ENCODE measurements at regions not wholly inside any gene's neighbourhood (a gene's known extent, or its start where the extent isn't known, plus 50 kb on each side); places are given as distances from the start of the nearest gene placed in this dataset.
"Not testable (repeated sequence)": the region's sequence is repeated elsewhere in the genome, so short reads cannot be mapped to it uniquely, and the experiment has no call there.

DNA sequence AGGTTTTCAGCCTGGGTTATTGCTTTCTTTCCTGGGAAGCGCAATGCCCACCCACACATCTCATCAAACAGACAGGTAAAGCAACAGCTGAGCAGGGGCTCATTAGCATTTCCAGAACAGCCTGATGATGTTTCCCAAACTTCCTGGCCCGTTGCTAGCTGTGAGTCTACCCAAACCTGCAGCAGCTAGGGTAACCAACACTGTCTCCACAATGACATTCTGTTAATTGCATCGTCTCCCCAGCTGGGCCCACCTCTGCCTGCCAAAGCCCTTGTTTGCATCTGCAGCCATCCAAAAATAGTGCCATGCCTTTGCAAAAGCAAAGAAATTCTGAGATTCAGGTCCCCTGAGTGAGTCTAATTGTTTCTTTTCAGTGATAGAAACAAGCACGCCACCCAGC is 273.0 kb downstream of the MED10 start:
- DNase-seq = no peak

DNA sequence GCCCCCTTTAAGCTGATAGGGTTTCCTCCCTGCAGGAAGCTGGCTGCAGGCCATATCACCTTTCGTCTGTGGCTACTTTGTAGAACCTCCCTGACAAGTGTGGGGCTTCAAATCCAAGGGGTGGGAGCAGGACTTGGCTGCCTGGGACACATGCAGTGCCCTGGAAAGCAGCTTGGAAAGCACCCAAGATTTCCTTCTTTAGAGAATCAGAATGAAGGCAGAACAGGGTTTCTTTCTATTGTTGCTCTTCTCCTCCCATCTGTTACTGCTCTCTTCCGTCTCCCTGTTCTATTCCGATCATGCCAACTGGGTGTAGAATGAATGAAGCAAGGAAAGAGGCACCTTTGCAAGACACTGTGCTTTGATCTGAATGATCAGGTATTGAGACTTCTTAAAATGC is 282.2 kb downstream of the MED10 start:
- DNase-seq = no peak

DNA sequence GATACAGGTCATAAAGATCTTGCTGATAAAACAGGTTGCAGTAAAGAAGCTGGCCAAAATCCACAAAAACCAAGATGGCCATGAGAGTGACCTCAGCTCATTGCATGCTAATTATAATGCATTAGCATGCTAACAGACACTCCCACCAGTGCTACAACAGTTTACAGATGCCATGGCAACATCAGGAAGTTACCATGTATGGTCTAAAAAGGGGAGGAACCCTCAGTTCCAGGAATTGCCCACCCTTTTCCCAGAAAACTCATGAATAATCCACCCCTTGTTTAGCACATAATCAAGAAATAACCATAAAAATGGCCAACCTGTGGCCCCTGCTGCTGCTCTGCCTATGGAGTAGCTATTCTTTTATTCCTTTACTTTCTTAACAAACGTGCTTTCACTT is 284.2 kb downstream of the MED10 start:
- not testable (repeated sequence) for DNase-seq

DNA sequence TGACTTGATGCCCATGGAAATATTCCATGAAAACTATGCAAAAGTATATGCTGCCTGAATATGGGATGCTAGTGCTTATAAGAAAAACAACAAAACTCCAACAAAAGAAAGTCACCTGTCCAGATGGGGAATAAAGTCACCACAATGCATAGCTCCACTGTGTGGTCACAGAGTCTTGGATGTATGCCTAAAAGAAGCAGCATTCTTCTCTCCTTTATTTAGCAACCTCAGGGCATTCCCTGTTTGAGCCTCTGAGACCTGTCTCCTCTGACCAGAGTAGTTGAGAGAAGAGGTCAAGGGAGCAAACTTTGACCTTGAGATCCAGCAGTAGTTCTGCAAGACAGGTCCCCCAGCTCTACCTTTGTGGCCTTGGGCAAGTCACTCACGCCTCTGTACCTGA is 287.5 kb downstream of the MED10 start:
- no peak for DNase-seq

DNA sequence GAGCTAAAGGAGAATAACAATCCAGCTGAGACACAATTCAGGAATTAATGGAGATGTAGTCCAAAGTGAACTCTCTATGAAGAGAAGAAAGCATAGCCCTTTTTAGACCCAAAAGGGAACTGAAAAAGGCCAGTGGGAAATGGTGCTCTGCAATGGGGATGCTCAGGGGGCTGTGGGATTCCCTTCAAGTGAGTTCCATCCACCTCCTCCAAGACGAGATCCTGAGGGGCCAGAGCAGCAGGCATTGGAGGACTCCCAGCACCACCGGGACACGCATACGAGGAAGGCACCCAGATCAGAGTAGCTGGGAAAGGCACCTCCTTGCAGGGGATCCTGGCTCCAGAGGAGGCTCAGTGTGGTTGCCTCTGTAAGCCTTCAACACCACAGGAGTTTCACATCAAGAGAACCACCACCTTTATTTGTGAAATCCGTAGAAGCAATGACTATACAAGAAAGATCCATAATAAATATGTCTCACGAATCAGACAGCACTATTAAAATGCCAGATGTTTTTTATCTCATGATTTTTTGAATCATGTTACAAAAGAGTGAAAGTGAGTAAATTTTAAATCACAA is 288.2 kb downstream of the MED10 start:
- no peak for DNase-seq

DNA sequence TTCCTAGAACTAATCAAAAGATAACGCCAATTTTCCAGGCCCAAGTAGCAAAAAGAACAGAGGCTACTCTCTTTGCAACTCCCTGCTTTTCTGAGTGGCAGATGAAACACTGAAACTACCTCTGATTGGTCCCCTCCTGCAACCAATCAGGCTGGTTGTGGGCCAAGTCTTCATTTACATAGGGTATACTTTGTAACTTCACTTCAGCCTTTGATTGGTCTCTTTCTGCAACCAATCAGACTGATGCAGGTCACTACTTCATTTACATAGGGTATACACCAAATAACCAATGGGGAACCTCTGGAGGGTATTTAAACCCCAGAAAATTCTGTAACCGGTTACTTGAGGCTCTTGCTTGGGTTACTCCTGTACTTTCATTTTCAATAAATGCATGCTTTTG is 289.6 kb downstream of the MED10 start:
- DNase-seq = no peak

DNA sequence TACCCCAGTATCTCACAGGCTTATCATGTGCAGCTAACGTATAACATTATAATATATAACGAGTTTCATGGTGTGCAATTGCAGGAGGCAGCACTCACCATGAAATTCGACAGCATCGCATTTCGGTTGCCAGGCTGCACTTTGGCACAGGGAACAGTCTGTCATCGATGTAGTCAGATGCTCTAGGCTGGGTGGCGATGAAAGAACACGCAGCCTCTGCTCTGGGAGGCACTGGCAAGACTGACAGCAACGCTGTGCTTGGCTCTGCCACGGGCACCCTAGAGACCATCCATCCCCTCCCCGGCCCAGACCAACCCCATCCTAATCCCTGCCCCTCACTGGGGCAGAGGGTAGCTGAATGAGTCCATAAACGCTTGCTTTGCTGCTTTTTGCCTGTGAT is 290.8 kb downstream of the MED10 start:
- no peak for DNase-seq

DNA sequence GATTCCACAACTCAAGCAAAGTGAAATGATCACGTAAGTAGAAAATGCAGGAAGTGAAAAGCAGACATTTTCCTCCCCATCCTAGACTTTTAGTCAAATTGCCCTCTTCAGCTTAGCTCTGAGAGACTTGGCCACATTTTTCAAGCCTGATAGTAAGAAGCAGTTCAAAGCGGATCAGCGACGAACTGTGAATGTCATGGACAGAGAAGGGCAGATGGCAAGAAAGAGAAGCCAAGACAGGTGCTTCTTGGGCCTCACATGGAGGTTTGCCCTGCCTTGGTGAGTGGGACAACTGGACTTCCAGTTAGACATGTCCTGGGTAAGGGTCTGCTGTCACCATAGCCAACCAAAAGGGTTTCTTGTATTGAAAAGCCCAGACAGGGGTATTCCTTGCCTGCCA is 291.5 kb downstream of the MED10 start:
- no peak for DNase-seq

DNA sequence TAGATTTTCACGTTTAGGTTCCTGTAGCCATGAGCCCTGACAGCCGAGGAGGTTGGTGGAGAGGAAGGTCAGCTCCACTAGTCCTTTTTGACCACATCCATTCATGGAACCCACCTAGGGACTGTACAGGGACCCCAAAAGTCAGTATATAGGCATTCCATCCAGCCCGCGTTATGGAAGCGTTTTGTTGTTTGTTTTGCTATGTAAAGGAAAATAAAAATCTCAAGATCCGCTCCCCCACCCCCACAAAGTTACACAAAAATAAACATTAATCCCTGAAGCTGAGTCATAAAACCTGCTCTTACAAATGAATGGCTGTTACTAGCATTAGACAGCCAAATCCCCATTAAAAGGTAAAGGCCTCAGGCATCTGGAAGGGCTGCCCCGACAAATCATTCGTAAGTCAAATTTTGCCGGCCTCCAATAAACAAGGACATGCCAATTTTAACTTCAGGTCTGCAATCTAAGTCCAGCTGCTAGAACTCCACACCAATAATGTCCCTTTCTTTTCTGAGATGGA is 292.9 kb downstream of the MED10 start:
- DNase-seq = no peak

DNA sequence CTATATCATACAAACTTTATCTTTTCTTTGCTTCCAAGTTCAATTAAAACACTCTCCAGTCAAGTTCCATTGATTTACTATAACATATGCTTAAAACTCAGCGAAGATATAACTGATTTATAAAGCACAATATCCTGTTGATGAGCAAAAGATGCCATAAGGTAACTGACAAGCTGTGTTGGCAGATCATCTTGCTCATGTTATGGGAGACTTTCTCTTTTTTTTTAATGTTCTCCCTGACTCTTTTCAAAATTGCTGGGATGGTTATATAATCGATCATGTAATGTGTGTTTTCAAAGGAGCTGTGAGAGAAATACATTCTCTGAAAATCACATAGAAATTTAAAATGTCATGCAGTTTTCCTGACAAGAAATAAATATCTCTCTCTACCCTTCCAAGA is 293.5 kb downstream of the MED10 start:
- no peak for DNase-seq

DNA sequence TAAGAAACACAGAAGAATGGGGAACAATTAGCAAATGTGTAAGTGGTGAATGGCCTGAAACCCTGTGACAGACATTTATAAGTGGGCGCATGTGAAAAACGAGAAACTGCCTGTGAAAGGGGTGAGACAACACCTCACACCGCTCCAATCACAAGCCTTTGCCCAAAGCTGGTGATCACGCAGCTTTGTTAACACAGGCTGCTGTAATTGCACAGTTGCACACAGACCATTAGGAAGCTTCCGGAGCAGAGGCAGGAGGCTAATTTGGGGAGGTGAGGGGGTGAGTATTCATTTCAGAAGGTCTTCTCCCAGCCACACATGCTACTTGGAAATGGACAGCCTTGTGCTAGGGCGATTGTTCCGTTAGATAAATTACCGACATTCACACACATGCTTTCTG is 294.0 kb downstream of the MED10 start:
- no peak for DNase-seq

DNA sequence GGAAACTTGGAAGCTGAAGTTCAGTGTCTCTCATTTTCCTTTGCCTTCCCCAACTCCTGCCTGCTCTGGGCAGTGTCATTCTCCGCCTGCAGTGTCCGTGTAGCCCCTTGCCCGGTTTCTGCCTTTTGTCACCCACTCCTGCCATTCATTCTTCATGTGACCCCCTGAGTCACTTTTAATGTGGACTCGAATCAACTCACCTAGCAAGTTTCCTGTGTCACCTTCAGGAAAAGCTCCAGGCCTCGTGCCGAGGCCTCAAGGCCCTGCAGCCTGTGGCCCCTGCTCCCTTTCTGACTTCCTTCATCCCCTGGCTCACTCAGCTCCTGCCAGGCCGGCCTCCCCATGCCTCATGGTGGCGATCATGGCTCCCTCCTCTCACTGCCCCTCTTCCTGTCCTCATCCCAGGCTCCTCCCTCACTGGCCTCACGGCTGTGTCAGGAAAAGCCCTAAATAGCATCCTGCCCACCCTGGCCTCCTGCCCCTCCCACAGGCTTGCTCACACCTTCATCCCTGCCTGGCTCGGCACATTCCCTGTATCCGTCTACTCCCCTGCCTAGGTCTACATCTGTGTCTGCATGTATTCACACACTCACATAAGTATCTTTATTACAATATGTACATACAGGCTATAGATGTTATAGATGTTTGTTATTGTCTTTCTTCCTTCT is 294.9 kb downstream of the MED10 start:
- DNase-seq = no peak

DNA sequence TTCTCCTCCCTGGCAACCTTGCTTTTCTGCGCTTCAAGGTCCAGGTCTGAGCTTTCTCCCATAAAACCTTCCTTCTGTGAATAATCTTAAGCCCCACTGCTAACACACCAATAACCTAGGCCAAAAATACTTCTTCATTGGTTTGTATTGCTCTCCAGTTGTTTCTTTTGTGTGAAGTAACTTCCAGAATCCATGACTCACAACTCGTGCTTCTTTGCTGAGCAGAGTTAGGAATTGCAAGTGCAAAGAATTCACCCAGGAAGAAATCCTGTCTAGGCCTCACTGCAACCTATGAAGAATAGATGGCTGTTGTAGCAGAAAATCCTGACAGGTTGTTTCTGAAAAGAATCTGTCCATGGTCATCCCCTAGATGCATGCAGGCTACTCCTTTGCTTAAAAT is 295.7 kb downstream of the MED10 start:
- DNase-seq = no peak

DNA sequence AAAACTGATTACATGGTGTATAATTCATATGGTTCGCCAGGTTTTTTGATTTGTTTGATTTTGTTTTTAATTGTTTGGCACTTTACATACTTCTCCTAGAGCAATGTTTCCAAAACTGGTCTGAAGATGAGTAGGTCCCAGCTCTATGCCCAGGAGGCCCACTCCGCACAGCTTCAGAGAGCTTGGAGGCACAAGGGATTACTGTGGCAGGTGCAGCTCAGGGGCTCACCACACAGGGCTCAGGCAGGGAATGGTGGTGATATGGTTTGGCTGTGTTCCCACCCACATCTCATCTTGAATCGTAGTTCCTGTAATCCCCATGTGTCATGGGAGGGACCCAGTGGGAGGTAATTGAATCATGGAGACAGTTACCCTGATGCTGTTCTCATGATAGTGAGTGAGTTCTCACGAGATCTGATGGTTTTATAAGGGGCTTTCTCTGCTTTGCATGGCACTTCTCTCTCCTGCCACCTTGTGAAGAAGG is 296.6 kb downstream of the MED10 start:
- no peak for DNase-seq

DNA sequence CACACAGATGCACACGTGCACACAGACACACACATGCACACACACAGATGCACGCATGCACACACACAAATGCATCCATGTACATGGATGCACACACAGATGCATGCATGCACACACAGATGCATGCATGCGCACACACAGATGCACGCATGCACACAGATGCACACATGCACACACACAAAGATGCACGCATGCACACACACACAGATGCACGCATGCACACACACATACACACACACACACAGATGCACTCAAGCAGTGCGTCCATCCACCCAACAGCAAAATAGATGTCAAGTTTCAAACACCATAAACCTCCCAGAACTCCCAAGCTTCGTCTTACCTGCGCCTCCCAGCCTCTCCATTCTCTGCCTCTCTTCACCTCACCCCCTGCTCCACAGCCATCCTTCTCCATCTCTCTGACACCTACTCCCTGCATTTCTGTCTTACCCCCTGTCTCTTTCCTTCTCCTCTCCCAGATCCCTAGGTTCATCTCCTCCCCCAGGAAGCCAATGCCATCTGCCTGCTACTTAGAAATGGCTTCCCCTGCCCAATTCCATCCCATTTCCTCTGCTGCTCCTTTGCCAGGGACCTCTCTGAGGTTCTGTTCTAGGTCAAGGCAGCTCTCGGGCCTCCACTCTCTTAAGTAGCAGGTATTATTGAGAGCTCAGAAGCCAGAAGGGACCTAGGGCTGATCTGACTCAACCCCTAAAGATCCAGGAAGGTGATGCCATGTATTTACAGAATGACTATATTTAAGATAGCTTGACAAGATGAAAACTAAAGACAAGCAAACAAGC is 297.2 kb downstream of the MED10 start:
- DNase-seq = no peak

DNA sequence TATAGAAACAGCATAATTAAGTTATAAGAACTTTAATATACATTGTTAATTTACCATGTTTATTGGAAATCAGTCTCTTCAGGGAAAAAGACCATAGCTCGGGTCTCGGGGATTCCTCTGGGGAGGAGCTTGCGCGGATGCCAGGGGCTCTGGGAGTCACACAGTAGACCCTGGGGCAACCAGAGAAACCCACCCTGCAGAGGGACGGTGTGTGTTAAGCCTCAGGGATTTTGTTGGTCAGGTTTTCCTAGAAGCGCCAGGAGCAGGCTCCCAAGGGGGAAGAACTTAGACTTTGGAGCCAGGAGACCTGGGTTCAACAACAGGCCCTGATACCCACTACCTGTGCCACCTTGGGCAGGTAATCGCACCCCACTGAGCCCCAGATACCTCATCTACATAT is 297.9 kb downstream of the MED10 start:
- DNase-seq = no peak

DNA sequence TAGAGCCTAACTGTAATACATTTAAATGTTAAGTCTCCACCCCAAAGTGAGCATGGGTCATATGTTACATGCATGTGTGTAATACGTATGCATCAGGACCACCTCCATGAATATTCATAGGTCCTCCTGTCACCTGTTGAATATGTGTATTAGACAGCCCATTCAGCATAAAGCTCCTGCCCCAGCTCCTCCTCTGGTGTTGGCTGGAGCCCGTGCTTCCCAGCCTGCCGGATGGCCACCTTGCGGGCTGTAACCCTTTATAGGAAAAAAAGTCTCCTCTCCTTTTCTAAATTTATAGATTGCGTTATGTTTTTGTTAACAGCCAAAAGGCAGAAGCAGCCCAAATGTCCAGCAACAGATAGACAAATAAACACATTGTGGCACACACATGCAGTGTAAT is 299.5 kb downstream of the MED10 start:
- DNase-seq = no peak

DNA sequence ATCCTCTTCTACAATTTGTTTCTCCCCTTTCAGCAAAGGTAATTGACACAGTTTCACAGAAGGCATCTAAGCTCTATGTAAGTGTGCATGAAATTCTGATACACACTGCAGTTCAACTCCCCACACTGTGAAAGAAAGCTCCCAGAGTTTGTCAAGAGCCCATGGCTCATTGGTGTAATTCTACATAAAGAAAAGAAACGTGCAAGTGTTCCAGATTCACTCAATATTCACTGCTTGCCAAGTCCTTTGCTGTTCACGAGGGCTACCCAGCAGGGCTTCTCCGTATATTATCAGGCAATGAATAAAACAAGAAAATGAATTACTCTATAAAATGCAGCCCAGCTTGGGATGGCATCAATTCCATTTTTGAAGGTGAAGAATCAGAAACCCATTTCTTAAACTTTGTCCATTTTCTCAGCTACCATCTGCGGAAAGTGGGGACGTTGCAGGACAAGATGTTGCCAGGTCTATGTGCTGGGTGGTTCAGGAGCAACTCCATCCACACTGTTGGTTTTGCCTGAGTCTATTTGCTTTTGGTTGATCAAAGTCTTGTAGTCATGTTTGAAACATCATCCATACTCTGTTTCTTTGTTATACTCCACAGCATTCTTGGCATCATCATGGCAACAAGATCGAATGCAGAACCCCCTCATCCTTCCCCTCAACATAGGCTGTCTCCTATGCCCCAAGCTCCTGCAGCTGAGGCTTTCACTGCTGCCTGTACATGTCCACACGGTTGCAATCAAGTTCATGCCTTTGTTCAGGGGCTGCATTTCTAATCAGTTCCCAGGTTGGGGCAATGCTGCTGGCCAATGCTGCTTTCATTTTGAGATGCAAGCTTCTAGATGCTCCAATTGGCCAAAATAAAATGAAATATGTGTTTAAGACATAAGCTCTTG is 301.8 kb downstream of the MED10 start:
- DNase-seq = no peak

DNA sequence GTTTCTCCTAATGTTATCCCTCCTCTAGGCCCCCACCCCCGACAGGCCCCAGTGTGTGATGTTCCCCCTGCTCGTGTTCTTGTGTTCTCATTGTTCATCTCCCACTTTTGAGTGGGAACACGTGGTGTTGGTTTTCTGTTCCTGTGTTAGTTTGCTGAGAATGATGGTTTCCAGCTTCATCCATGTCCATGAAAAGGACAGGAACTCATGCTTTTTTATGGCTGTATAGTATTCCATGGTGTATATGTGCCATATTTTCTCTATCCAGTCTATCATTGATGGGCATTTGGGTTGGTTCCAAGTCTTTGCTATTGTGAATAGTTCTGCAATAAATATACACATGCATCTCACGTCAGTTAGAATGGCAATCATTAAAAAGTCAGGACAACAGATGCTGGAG is 305.9 kb downstream of the MED10 start:
- DNase-seq = not testable (repeated sequence)

DNA sequence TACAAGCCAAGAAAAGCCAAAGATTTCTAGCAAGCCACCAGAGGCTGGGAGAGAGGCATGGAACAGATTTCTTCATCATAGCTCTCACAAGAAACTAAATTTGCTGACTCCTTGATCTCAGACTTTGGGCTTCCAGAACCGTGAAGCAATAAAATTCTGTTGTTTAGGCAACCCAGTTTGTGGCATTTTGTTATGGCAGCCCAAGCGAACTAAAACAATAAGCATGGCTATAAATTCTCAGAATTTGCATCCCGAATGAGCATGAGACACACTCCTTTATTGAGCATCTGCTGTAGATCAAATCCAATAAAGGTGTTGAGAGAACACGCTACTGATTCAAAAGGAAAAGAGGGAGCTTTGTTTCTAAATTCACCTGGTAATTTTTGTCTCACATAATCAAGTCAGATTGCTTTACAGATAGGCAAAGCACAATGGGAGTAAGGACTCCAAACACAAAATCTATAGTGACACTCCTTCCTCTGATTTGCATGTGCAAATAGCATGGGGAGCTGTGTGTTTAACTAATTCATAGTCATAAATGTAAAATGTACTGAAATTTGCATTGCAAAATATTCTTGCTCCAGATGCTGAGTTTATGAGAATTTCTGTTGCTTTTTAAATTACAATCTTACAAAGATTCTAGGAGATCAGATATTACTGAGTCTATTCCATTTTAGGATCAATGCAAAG is 308.7 kb downstream of the MED10 start:
- no peak for DNase-seq

DNA sequence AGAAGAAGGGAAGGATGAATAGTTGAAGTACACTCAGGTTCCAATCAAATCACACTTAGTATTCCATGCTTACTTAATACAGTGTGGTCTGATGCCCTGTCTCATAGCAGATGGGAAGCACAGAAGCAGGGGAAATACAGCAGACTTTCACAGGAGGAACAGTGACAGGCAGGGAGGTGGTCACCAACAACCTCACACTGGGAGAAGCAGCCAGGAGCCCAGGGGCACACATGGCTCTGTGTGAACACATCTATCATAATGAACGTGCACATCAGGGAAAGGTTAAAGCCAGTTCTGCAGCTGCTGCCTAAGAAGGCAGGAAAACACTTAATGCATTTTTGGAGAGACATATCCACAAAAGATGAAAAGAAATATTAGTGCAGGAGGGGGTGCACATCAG is 312.3 kb downstream of the MED10 start:
- DNase-seq = no peak

DNA sequence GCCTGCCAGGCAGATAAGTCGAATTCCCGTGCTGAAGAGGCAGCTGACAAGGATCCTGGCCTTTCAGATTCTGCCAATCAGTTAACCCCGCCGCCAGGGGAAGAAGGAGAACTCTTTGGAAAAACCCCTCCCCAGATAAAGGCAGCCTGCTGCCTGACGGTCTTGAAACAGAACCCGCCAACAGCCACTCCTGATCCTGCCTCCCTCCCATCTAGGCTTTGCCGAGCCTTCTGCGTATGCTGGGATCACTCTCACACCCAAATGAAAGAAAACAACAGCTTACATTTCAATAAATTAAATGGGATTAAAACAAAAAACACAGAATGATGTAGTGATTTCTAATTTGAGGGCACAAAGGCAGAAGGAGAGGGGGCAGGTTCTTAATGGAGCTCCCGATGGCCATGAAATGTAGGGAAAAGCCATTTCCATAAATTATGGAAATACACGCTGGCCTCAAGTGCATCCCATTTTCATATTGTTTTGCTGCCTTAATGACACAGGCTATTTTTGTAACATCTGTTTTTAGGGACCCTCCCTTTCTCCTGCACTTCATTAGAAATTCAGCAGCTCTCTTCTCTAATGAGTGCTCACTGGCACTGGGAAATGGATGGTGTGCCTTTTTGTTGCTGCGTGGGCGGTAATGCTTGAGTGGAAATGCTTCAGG is 319.1 kb downstream of the MED10 start:
- DNase-seq = no peak

Measured in left hindlimb (tissue), 1 donor.